Kidney epithelial cell (primary cell): ENCODE measurements at regions not wholly inside any gene's neighbourhood (a gene's known extent, or its start where the extent isn't known, plus 50 kb on each side); places are given as distances from the start of the nearest gene placed in this dataset.
A peak's percentile ranks its signal among the peaks of the same experiment; 100 is the strongest.

ENCODE experiments used
- DNase-seq: peaks from one replicate; pipeline ENCODE4 v3.0.0-alpha.2; 2010; ENCODE audit warnings: low read depth
- H3K27me3 ChIP-seq: 2 replicates; pipeline ENCODE4 v1.6.0; 2011; ENCODE audit warnings: low read length; ENCODE audit not compliant: control insufficient read depth, insufficient read depth
- H3K36me3 ChIP-seq: 2 replicates; pipeline ENCODE4 v1.5.1; 2011; ENCODE audit warnings: low read length; ENCODE audit not compliant: control insufficient read depth, insufficient read depth
- H3K4me3 ChIP-seq: 2 replicates; pipeline ENCODE4 v1.5.1; 2011; ENCODE audit warnings: low read depth, mild to moderate bottlenecking, control low read depth, low read length
- CTCF ChIP-seq: IDR thresholded peaks from 2 replicates; pipeline ENCODE4 v1.5.1; 2011; ENCODE audit warnings: mild to moderate bottlenecking, moderate library complexity, low read length, control low read depth, inconsistent platforms; ENCODE audit not compliant: insufficient read depth, poor library complexity, severe bottlenecking

GRCh38 chr5:57338868-57339340 is 143.7 kb downstream of the ACTBL2 start:
- H3K27me3 ChIP-seq, result no peaks in the 10 kb centered on the region
- no peak overlapping the region for H3K4me3 ChIP-seq
- no peak for TF ChIP-seq CTCF
- DNase-seq, result no peak
- H3K36me3 ChIP-seq, result no peaks in the 10 kb centered on the region

DNA sequence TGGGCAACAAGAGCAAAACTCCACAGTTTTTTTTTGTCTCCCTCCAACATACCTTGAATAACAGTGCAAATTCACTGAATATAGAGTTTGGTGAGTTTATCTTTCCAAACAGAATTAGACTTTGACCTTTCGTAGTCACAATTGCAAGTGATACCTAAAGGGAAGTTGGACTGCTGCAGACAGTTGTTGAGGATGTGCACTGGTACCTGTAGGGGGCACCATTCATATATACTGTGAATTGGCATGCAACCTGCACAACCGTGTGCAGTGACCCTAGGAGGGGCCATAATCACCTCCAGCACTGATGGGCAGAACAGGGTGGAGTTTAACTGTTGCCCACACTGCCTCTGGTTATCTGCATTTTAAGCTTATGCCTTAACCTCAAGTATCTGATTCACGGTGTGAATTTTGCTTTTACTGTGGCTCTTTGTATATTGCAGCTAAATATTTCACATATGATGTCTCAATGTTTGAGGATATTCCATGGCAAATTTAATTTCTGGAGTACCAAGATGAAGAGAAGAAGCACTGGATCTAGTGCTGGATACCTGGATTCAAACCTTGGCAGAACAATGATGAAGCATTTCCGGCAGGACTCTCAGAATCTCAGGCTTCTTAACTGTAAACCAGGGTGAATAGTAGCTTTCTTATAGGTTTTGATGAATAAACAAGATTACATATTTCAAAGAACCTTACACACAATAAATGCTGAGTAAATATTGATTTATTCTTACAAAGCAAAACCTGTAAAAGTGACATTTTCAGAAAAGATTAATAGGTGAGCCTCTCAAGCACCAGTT is 144.3 kb downstream of the ACTBL2 start:
- Histone ChIP-seq H3K36me3 (no peaks in the 10 kb centered on the region), H3K4me3 (no peak overlapping the region), H3K27me3 (no peaks in the 10 kb centered on the region)
- peak; percentile 36 for TF ChIP-seq CTCF
- DNase-seq, result no peak

DNA sequence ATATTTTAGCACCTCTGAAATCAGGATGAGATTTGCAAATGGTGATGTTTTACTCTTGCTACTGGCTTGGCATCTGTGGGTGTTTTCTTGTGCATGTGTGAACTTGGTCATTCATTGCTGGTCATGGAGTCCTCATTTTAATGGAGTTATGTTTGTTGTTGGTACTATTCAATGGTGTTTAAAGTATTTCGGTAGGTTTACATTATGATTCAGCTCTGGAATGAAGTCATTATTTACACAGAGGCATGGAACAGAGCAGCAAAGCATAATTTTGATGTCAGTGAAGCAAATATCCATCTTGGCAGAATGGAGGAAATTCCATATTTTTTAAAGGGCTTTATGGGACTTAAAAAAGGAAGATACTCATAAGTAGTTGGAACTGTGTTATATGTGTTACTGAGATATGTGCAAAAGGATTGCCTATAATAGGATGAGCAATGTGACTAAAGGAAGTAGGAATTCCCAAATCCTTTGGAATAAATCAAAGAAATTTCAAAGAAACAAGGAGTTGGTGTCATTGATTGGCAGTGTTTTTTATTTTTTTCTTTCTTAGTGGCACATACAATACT is 147.4 kb downstream of the ACTBL2 start:
- no peaks in the 10 kb centered on the region for H3K36me3 ChIP-seq
- no peaks in the 10 kb centered on the region for H3K27me3 ChIP-seq
- no peak overlapping the region for H3K4me3 ChIP-seq
- no peak for DNase-seq
- TF ChIP-seq CTCF, result no peak

DNA sequence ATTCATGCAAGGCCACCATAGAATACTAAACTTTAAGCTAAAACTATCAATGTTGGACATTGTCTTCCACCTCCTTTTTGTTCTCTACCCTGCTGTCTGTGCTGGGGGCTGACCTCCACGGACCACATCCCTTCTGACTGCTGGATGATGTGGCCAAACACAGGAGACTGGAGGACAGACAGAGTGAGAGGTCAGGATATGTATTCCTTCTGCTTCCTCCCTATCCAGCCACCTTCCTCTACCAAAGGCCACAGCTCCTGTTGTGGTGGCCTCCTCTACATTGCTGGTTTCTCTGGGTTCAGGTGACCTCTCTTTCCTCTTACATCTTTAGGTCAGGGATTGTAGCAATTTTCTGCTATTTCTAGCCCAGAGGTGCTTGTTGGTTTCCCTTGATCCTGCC is 148.1 kb downstream of the ACTBL2 start:
- Histone ChIP-seq H3K27me3 (no peaks in the 10 kb centered on the region), H3K36me3 (no peaks in the 10 kb centered on the region), H3K4me3 (no peak overlapping the region)
- TF ChIP-seq CTCF, result no peak
- DNase-seq, result no peak

DNA sequence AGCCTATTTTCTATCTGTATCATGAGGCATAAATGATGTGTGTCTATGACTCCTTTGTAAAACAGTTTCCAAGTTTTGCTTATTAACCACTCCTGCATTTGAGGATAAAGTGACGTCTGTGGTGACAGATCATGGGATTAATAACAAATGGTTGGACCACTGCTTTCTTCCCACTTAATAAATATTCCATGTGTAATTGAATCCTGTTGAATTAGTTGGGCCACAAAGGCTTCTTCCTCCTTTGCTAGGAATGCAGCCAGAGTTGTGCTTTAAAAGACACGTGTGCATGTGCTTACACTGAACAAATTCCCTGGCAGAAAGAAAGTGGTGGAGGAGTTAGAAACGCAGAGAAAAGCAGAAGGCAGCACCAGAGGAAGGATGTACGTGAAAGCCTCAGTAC is 150.2 kb downstream of the ACTBL2 start:
- no peak for DNase-seq
- H3K27me3 ChIP-seq, result no peaks in the 10 kb centered on the region
- TF ChIP-seq CTCF, result no peak
- no peaks in the 10 kb centered on the region for H3K36me3 ChIP-seq
- no peak overlapping the region for H3K4me3 ChIP-seq
